Activated B cell treated with CpG ODN at 0.5 μM for 24 hours (primary cell): ENCODE measurements at regions not wholly inside any gene's neighbourhood (a gene's known extent, or its start where the extent isn't known, plus 50 kb on each side); places are given as distances from the start of the nearest gene placed in this dataset.

Experiments used
- ATAC-seq: fragments of 200-7000 bp; cut with Tn5 transposase; one replicate; pipeline ENCODE4 v1.10.0; 2021; ENCODE audit warnings: low read depth, mild to moderate bottlenecking, moderate library complexity
- CTCF ChIA-PET: fragments of 350-600 bp; sonication (Branson Sonifier 250); formaldehyde crosslinking; loops from one replicate; lab custom pipeline; 2021; ENCODE audit warnings: antibody characterized with exemption; lab: Charles Lee
- POLR2A ChIA-PET: fragments of 350-600 bp; sonication (Branson Sonifier 250); formaldehyde crosslinking; loops from one replicate; lab custom pipeline; 2021; ENCODE audit warnings: antibody characterized with exemption; lab: Charles Lee
- DNase-seq: peaks from one replicate; pipeline ENCODE4 v3.0.0; 2022
- H3K27ac Mint-ChIP-seq: one replicate; pipeline ENCODE4 v1.8.0; 2020; ENCODE audit warnings: mixed read lengths
- H3K27me3 Mint-ChIP-seq: one replicate; pipeline ENCODE4 v1.8.0; 2021; ENCODE audit warnings: mixed read lengths
- H3K36me3 Mint-ChIP-seq: one replicate; pipeline ENCODE4 v1.8.0; 2021; ENCODE audit warnings: low read depth, mixed read lengths
- H3K4me1 Mint-ChIP-seq: one replicate; pipeline ENCODE4 v1.8.0; 2021; ENCODE audit warnings: mixed read lengths
- H3K4me3 Mint-ChIP-seq: one replicate; pipeline ENCODE4 v1.8.0; 2020; ENCODE audit warnings: mild to moderate bottlenecking, mixed read lengths
- H3K9me3 Mint-ChIP-seq: one replicate; pipeline ENCODE4 v1.8.0; 2020; ENCODE audit warnings: mixed read lengths
- intact Hi-C: fragments of 100-400 bp; cut with micrococcal nuclease; formaldehyde crosslinking; loops from one replicate; pipeline ENCODE4 v1.15.1; 2024
- TF ChIP-seq, protein P1 (sequence below): fragments of 200-600 bp; IDR thresholded peaks from one replicate; pipeline ENCODE4 v1.8.0; 2022; ENCODE audit warnings: antibody characterized with exemption, mild to moderate bottlenecking

DNA sequence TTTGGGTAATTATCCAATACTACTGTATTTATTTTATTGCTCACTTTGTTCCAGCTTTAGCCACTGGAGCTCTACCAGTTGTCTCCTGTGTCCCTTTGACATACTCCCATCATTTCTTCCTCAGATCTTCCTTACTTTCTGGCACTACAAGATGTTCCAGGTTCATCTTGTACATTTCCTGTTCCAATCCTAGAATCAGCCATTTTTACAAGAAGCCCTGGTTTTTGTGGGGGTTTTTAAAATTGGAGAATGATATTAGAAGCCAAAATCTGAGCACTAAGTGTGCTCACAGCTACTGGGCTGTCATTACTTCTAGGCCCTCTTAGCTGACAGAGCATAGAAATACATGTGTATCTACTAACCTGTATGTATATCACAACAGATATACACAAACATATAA, 164.3 kb downstream of the ZFP36L2 start:
- H3K4me1 Mint-ChIP-seq, result peaks cover 4% of the 10 kb centered on the region
- TF ChIP-seq, protein P1, sequence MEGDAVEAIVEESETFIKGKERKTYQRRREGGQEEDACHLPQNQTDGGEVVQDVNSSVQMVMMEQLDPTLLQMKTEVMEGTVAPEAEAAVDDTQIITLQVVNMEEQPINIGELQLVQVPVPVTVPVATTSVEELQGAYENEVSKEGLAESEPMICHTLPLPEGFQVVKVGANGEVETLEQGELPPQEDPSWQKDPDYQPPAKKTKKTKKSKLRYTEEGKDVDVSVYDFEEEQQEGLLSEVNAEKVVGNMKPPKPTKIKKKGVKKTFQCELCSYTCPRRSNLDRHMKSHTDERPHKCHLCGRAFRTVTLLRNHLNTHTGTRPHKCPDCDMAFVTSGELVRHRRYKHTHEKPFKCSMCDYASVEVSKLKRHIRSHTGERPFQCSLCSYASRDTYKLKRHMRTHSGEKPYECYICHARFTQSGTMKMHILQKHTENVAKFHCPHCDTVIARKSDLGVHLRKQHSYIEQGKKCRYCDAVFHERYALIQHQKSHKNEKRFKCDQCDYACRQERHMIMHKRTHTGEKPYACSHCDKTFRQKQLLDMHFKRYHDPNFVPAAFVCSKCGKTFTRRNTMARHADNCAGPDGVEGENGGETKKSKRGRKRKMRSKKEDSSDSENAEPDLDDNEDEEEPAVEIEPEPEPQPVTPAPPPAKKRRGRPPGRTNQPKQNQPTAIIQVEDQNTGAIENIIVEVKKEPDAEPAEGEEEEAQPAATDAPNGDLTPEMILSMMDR, result no peak
- intact Hi-C loops, result no loop called here
- ChIA-PET CTCF (no interaction called here), POLR2A (no interaction called here)
- ATAC-seq (no peak), DNase-seq (no peak)
- H3K4me3 Mint-ChIP-seq, result no peak overlapping the region
- no peaks in the 10 kb centered on the region for H3K27me3 Mint-ChIP-seq
- no peaks in the 10 kb centered on the region for H3K36me3 Mint-ChIP-seq
- no peak overlapping the region for H3K27ac Mint-ChIP-seq
- peaks cover 3% of the 10 kb centered on the region for H3K9me3 Mint-ChIP-seq

DNA sequence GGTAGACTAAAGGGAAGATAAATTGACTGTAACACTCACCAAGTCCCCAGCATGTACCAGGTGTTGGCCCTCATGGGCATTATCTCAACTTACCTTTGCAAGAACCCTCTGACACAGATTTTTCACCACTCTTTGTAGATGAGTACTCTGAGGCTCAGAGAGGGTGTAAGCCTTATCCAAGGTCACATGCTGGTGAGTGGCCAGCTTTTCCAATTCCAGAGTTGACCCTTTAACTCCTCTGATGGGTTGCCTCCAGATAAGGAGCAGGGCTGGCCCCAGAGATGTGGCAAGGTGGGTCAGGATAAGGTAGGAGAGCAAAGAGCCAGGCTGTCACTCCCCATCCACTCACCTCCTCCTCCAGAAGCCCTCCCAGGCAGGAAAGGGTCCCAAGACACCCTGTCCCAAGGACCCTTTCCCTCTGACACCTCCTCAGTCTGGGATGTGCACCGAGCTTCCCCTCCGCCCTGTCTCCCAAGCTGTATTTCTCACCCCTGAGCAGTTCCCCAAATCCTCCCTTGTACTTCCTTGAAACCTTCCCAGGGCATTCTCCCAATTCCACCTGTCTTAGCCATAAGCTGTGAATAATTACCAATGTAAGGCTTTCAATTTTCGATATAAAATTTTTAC, 165.9 kb downstream of the ZFP36L2 start:
- POLR2A ChIA-PET, result no interaction called here
- Mint-ChIP-seq H3K4me1 (peaks cover 4% of the 10 kb centered on the region), H3K36me3 (no peaks in the 10 kb centered on the region), H3K27ac (no peak overlapping the region), H3K27me3 (no peaks in the 10 kb centered on the region), H3K9me3 (peaks cover 3% of the 10 kb centered on the region), H3K4me3 (no peak overlapping the region)
- intact Hi-C loops, result no loop called here
- CTCF ChIA-PET, result no interaction called here
- TF ChIP-seq, protein P1, result no peak
- DNase-seq, result no peak
- no peak for ATAC-seq

DNA sequence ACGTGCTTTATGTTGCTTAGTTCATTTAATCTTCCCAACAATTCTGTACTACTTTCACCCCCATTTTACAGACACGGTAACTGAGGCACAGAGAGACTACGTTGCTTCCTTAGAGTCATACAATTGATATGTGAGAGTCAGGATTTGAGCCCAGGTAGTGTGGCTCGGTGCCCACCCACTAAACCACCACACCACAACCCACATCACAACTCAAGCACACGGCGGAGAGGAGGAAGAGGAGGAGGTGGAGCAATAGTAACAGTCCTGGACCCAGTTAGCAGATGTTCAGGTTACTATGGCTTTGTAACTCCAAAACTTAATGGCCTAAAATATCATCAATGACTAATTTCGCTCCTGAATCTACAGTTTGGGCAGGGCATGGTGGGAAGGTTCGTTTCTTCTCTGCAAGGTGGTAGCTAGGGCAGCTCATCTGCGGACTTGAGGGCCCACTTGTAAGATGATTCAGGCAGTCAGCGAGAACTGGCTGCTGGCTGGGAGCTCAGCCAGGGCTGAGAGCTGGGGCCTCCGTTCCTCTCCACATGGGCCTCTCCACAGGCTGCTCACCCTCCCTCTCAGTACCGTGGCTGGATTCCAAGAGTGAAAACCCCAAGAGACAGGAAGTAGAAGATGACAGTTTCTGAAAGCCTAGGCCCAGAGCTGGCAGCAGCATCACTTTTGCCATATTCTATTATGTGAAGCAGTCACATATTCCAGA, 167.1 kb downstream of the ZFP36L2 start:
- ATAC-seq, result no peak
- TF ChIP-seq, protein P1, result no peak
- peaks cover 3% of the 10 kb centered on the region for H3K9me3 Mint-ChIP-seq
- ChIA-PET POLR2A (no interaction called here), CTCF (no interaction called here)
- no peak overlapping the region for H3K27ac Mint-ChIP-seq
- DNase-seq, result no peak
- intact Hi-C loops, result no loop called here
- H3K36me3 Mint-ChIP-seq, result no peaks in the 10 kb centered on the region
- peaks cover 4% of the 10 kb centered on the region for H3K4me1 Mint-ChIP-seq
- no peak overlapping the region for H3K4me3 Mint-ChIP-seq
- peaks cover 2% of the 10 kb centered on the region for H3K27me3 Mint-ChIP-seq

DNA sequence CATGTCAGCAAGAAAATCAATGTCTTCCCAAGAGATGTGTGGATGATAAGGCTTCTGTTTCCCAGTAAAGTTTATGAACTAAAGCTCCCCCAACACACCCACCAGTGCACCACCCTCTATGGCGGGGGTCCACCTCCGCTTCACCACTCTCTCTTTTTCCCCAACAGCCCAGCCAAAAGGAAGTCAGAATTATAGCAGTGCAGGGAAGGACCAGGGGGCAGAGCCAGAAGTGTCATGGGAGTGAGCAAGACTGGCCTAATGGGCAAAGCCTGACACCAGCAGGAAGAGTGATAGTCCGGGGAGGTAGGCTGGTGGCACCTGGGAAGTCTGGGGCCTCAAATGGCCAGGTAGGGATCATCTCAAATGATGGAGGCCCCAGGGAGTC, 167.7 kb downstream of the ZFP36L2 start:
- peaks cover 4% of the 10 kb centered on the region for H3K4me1 Mint-ChIP-seq
- H3K27ac Mint-ChIP-seq, result no peak overlapping the region
- intact Hi-C loops, result no loop called here
- ChIA-PET CTCF (no interaction called here), POLR2A (no interaction called here)
- H3K4me3 Mint-ChIP-seq, result no peak overlapping the region
- peaks cover 3% of the 10 kb centered on the region for H3K9me3 Mint-ChIP-seq
- TF ChIP-seq, protein P1, result no peak
- ATAC-seq (no peak), DNase-seq (no peak)
- no peaks in the 10 kb centered on the region for H3K36me3 Mint-ChIP-seq
- H3K27me3 Mint-ChIP-seq, result peaks cover 2% of the 10 kb centered on the region
